ENCODE measurements at regions not wholly inside any gene's neighbourhood (a gene's known extent, or its start where the extent isn't known, plus 50 kb on each side); places are given as distances from the start of the nearest gene placed in this dataset.
"Not testable (repeated sequence)": the region's sequence is repeated elsewhere in the genome, so short reads cannot be mapped to it uniquely, and the experiment has no call there.

DNA sequence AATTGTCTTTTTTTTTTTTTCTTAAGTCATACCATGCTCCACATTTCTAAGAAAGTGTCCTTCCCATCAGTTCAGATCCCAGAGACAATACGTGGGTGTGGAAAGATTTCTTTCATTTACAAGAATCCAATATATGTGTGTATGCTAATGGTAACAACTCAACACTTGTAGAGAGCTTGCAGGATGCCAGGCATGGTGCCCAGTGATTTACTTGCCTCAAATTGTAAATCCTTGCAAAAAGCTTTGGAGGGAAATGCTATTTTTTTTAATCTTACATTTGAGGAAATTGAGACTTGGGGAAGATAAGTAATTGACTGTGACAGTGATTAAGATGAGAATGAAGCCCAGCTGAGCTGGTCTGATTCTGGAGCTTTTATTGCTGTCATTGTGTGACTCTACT is 1264.6 kb upstream of the SEL1L start:
- TF ChIP-seq, protein P1, sequence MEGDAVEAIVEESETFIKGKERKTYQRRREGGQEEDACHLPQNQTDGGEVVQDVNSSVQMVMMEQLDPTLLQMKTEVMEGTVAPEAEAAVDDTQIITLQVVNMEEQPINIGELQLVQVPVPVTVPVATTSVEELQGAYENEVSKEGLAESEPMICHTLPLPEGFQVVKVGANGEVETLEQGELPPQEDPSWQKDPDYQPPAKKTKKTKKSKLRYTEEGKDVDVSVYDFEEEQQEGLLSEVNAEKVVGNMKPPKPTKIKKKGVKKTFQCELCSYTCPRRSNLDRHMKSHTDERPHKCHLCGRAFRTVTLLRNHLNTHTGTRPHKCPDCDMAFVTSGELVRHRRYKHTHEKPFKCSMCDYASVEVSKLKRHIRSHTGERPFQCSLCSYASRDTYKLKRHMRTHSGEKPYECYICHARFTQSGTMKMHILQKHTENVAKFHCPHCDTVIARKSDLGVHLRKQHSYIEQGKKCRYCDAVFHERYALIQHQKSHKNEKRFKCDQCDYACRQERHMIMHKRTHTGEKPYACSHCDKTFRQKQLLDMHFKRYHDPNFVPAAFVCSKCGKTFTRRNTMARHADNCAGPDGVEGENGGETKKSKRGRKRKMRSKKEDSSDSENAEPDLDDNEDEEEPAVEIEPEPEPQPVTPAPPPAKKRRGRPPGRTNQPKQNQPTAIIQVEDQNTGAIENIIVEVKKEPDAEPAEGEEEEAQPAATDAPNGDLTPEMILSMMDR (IDR thresholded peaks at IDR 0.05) = no peak
- TF ChIP-seq ZFX (IDR thresholded peaks at IDR 0.05; ENCODE audit: borderline replicate concordance) = no peak

DNA sequence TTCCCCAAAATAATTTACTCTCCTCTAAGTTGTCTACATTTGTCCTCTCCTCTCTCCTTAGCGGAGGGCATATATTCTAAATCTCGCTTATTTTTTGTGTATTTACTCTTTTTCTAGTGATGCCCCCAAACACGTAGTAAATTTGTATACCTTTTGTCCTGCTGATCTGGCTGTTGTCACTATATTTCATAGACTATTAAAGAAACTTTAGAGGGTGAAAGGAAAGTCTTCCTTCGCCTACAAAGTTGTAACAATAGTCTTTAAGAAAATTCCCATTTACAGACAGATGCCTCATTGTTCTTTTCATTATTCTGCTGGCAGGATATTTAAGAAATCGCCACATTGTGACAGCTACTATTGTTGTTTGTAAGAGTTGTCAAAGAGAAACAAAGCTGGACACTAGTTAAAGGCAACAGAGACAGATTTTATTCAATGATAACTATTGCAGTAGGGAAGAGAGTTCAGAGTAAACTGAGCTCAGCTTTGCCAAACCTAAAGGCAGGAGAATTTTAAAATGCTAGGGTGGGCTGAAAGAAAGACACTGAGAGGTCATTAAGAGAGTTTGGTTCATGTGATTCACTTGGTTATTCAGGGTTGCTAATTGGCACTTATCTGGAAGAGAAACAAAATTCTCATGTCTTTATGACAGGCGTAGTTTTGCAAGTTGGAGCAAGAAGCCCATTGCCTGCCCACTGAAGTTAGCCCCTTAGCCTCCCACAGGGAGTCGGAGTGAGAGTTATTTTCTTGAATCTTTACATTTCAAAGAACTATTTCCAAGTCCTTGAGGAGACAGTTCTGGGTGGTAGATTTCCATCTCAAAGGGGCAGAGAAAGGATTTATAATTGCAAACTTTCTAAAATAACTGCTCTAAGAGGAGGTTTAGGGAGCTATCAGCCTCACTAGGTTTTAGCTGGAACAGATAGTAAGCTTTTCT is 1272.5 kb upstream of the SEL1L start:
- H3K27ac ChIP-seq = no peak overlapping the region
- no peak for TF ChIP-seq ZFX (IDR thresholded peaks at IDR 0.05; ENCODE audit: borderline replicate concordance)
- TF ChIP-seq, protein P1 (IDR thresholded peaks at IDR 0.05) = no peak

More for the DNA sequence above, 1264.6 kb upstream of the SEL1L start:
- H3K27ac ChIP-seq = no peak overlapping the region

DNA sequence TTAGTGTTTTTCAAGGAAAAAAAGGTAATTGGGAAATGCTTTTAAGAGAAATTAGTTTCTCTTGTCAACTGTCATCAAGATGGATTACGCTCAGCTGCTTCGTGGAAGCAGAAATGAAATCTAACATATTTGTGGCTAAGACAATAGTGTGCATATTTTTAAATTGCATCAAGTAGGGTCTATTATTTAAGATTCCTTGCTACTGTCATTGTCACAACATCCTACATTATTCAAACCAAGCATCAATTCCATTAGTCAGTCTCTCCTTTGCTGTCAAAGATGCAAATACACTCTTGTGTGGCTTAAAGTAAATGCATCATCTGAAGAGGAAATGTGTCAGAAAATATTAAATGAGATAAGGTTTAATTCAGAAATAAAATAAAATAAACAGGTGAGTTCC is 1277.6 kb upstream of the SEL1L start:
- H3K27ac ChIP-seq = no peak overlapping the region
- TF ChIP-seq ZFX (IDR thresholded peaks at IDR 0.05; ENCODE audit: borderline replicate concordance) = no peak
- TF ChIP-seq, protein P1 (IDR thresholded peaks at IDR 0.05) = no peak

DNA sequence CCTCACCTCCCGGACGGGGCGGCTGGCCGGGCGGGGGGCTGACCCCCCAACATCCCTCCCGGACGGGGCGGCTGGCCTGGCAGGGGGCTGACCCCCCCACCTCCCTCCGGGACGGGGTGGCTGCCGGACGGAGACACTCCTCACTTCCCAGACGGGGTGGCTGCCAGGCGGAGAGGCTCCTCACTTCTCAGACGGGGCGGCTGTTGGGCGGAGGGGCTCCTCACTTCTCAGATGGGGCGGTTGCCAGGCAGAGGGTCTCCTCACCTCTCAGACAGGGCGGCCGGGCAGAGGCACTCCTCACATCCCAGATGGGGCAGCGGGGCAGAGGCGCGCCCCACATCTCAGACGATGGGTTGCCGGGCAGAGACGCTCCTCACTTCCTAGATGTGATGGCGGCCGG is 1280.7 kb upstream of the SEL1L start:
- not testable (repeated sequence) for H3K27ac ChIP-seq

DNA sequence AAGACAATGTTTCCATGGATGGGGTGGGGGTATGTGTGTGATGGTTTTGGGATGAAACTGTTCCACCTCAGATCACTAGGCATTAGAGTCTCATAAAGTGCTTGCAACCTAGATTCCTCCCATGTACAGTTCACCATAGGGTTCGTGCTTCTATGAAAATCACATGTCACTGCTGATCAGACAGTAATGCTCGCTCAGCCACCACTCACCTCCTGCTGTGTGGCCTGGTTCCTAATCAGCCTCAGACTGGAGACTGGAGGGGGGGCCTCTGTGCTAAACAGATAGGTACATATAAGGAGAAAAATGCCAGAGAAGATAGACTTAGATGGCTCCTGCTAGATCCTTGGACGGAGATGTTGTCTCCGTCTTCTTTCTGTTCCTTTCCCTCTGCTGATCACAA is 1296.9 kb upstream of the SEL1L start:
- TF ChIP-seq ZFX (IDR thresholded peaks at IDR 0.05; ENCODE audit: borderline replicate concordance) = no peak
- TF ChIP-seq, protein P1 (IDR thresholded peaks at IDR 0.05) = no peak
- H3K27ac ChIP-seq = no peak overlapping the region

DNA sequence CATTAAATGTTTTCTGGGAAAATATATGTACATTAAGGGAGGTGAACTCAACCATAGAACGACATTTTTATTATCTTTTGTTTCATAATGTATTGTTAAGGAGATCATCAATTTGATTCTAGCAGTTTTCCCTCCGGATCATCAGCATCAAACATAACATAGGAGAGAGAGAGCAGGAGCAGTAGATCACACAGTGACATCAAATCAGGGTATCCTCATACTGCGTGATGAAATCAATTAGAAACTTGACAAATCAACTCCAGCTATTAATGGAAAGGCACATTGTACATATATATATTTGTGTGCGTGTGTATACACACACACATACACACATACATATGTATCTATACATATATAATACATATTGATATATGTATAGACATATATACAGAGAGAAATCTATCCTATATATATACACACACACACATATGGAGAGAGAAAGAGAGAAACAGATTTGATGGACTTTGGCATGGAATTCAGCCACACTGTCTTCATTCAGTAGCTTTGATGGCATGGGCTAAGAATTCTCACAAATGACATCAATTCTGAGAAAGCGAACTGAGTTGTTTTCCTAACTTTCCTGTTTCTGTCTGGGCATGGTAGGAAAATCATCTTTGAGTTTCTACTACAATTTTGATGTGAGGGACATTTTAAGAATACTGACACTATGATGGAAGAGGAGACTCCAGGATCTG is 1302.8 kb upstream of the SEL1L start:
- H3K27ac ChIP-seq = no peak overlapping the region
- TF ChIP-seq, protein P1 (IDR thresholded peaks at IDR 0.05) = no peak
- no peak for TF ChIP-seq ZFX (IDR thresholded peaks at IDR 0.05; ENCODE audit: borderline replicate concordance)

DNA sequence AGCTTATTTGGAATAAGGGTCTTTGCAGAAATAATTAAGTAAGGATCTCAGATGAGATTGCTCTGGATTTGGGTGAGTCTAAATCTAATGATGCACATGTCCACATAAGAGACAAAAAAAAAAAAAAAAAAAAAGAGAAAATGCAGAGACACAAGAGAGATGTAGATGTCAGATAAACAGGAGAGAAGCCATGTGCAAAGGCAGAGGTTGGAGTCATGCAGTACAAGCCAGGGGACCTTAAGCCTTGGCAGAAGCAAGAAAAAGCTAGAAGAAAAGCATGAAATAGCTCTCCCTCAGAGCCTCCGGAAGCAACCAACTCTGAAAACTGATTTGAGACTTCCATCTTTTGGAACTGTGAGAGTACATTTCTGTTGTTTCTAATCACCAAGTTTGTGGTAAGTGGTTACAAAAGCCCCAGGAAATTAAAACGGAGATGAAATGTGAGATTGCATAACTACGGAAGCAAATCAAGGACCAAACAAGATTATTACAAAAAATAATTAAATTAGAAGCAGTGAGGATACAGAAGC is 1304.0 kb upstream of the SEL1L start:
- TF ChIP-seq ZFX (IDR thresholded peaks at IDR 0.05; ENCODE audit: borderline replicate concordance) = no peak
- TF ChIP-seq, protein P1 (IDR thresholded peaks at IDR 0.05) = no peak
- no peak overlapping the region for H3K27ac ChIP-seq

All from 22Rv1 (cell line).